Prostate gland (tissue), 2 donors: ENCODE measurements at regions not wholly inside any gene's neighbourhood (a gene's known extent, or its start where the extent isn't known, plus 50 kb on each side); places are given as distances from the start of the nearest gene placed in this dataset.
"Not testable (repeated sequence)": the region's sequence is repeated elsewhere in the genome, so short reads cannot be mapped to it uniquely, and the experiment has no call there.

ENCODE experiments used
- CTCF ChIP-seq, 4 experiments: fragments of 200-600 bp in 2 of 4; fragments of 450-650 bp in 2 of 4; sonication (generic) in 2 of 4; IDR thresholded peaks; 1 replicate in 3 of 4; 2 replicates in 1 of 4; pipeline ENCODE4 v1.5.1; 2016 to 2019; ENCODE audit warnings: antibody characterized with exemption in 4 of 4, mild to moderate bottlenecking in 2 of 4, moderate library complexity in 2 of 4
- POLR2A ChIP-seq: fragments of 450-650 bp; IDR thresholded peaks from one replicate; pipeline ENCODE4 v1.6.1; 2016; ENCODE audit warnings: antibody characterized with exemption, mild to moderate bottlenecking
- POLR2AphosphoS5 ChIP-seq: sonication (generic); formaldehyde crosslinking; IDR thresholded peaks from one replicate; pipeline ENCODE4 v1.6.1; 2017; ENCODE audit warnings: antibody characterized with exemption

GRCh38 chr9:13907842-13908241, 406.1 kb downstream of the NFIB start:
- not testable (repeated sequence) for TF ChIP-seq CTCF (IDR thresholded peaks at IDR 0.05); POLR2A; POLR2AphosphoS5
